ENCODE measurements at regions not wholly inside any gene's neighbourhood (a gene's known extent, or its start where the extent isn't known, plus 50 kb on each side); places are given as distances from the start of the nearest gene placed in this dataset.

- Histone ChIP-seq H3K9me2 (replicated peaks; ENCODE audit: control insufficient read depth, low read length) (no peaks in the 10 kb centered on the region), H3K4me2 (ENCODE audit: low read length) (no peak overlapping the region)
Measured at GRCh38 chr16:85432606-85433005, 180.5 kb upstream of the GSE1 start.

GRCh38 chr16:85433477-85433876 lies 179.6 kb upstream of the GSE1 start:
- H3F3A ChIP-seq (ENCODE audit: control insufficient read depth, insufficient read depth): no peaks in the 10 kb centered on the region
- TF ChIP-seq EZH2phosphoT487 (IDR thresholded peaks at IDR 0.05; ENCODE audit: borderline replicate concordance, low read length): no peak
- no peak for TF ChIP-seq CTCF (IDR thresholded peaks at IDR 0.05; ENCODE audit: low read depth, low read length, poor library complexity, severe bottlenecking)
- H3K4me2 ChIP-seq (ENCODE audit: low read length): no peak overlapping the region

More at GRCh38 chr16:85432606-85433005, 180.5 kb upstream of the GSE1 start:
- Histone ChIP-seq H3K27me3 (ENCODE audit: control insufficient read depth, low read length) (peaks cover 6% of the 10 kb centered on the region; the same call in 1 of the 2 replicates), H3K4me3 (ENCODE audit: low read length) (no peak overlapping the region), H3K9me3 (ENCODE audit: control insufficient read depth, insufficient read depth, low read length) (no peaks in the 10 kb centered on the region), H3F3A (ENCODE audit: control insufficient read depth, insufficient read depth) (no peaks in the 10 kb centered on the region), H3K4me1 (ENCODE audit: control insufficient read depth, low read length) (no peaks in the 10 kb centered on the region), H3K79me2 (ENCODE audit: control insufficient read depth, low read length) (no peaks in the 10 kb centered on the region), H4K20me1 (ENCODE audit: control insufficient read depth, insufficient read depth, low read depth, low read length) (no peaks in the 10 kb centered on the region), H3K27ac (ENCODE audit: low read depth, low read length) (no peak overlapping the region), H3K36me3 (ENCODE audit: control insufficient read depth, low read length) (no peaks in the 10 kb centered on the region)
- no peak for TF ChIP-seq EZH2phosphoT487 (IDR thresholded peaks at IDR 0.05; ENCODE audit: borderline replicate concordance, low read length)
- no peak for TF ChIP-seq CTCF (IDR thresholded peaks at IDR 0.05; ENCODE audit: low read depth, low read length, poor library complexity, severe bottlenecking)

GRCh38 chr16:85435286-85435685 lies 177.8 kb upstream of the GSE1 start:
- no peaks in the 10 kb centered on the region for H4K20me1 ChIP-seq (ENCODE audit: control insufficient read depth, insufficient read depth, low read depth, low read length)
- H3K27me3 ChIP-seq (ENCODE audit: control insufficient read depth, low read length): peaks cover 6% of the 10 kb centered on the region; the same call in 1 of the 2 replicates
- TF ChIP-seq CTCF (IDR thresholded peaks at IDR 0.05; ENCODE audit: low read depth, low read length, poor library complexity, severe bottlenecking): no peak
- no peak for TF ChIP-seq EZH2phosphoT487 (IDR thresholded peaks at IDR 0.05; ENCODE audit: borderline replicate concordance, low read length)
- H3K4me3 ChIP-seq (ENCODE audit: low read length): no peak overlapping the region
- H3K9me2 ChIP-seq (replicated peaks; ENCODE audit: control insufficient read depth, low read length): no peaks in the 10 kb centered on the region
- H3K9me3 ChIP-seq (ENCODE audit: control insufficient read depth, insufficient read depth, low read length): no peaks in the 10 kb centered on the region
- no peaks in the 10 kb centered on the region for H3F3A ChIP-seq (ENCODE audit: control insufficient read depth, insufficient read depth)
- no peak overlapping the region for H3K27ac ChIP-seq (ENCODE audit: low read depth, low read length)
- no peaks in the 10 kb centered on the region for H3K79me2 ChIP-seq (ENCODE audit: control insufficient read depth, low read length)
- H3K36me3 ChIP-seq (ENCODE audit: control insufficient read depth, low read length): no peaks in the 10 kb centered on the region
- H3K4me1 ChIP-seq (ENCODE audit: control insufficient read depth, low read length): no peaks in the 10 kb centered on the region
- no peak overlapping the region for H3K4me2 ChIP-seq (ENCODE audit: low read length)

More at GRCh38 chr16:85433477-85433876, 179.6 kb upstream of the GSE1 start:
- Histone ChIP-seq H3K27me3 (ENCODE audit: control insufficient read depth, low read length) (peaks cover 6% of the 10 kb centered on the region; the same call in 1 of the 2 replicates), H3K36me3 (ENCODE audit: control insufficient read depth, low read length) (no peaks in the 10 kb centered on the region), H3K79me2 (ENCODE audit: control insufficient read depth, low read length) (no peaks in the 10 kb centered on the region), H3K27ac (ENCODE audit: low read depth, low read length) (no peak overlapping the region), H3K9me3 (ENCODE audit: control insufficient read depth, insufficient read depth, low read length) (no peaks in the 10 kb centered on the region), H3K4me3 (ENCODE audit: low read length) (no peak overlapping the region), H4K20me1 (ENCODE audit: control insufficient read depth, insufficient read depth, low read depth, low read length) (no peaks in the 10 kb centered on the region), H3K4me1 (ENCODE audit: control insufficient read depth, low read length) (no peaks in the 10 kb centered on the region), H3K9me2 (replicated peaks; ENCODE audit: control insufficient read depth, low read length) (no peaks in the 10 kb centered on the region)
